ENCODE measurements at regions not wholly inside any gene's neighbourhood (a gene's known extent, or its start where the extent isn't known, plus 50 kb on each side); places are given as distances from the start of the nearest gene placed in this dataset.

GRCh38 chr18:57856557-57857280 lies 53.6 kb upstream of the ATP8B1 start:
- H3K4me3 ChIP-seq (replicated peaks; ENCODE audit: low read depth, low read length) = no peak overlapping the region
- no peak for DNase-seq (ENCODE audit: low read depth)
- TF ChIP-seq CTCF (IDR thresholded peaks at IDR 0.05; ENCODE audit: low read length, missing control alignments) = no peak

- TF ChIP-seq CTCF (IDR thresholded peaks at IDR 0.05; ENCODE audit: low read length, missing control alignments) = no peak
- no peak overlapping the region for H3K4me3 ChIP-seq (replicated peaks; ENCODE audit: low read depth, low read length)
- DNase-seq (ENCODE audit: low read depth) = no peak
Observed at GRCh38 chr18:57856128-57856527, 53.0 kb upstream of the ATP8B1 start.

- DNase-seq (ENCODE audit: low read depth) = no peak
- no peak overlapping the region for H3K4me3 ChIP-seq (replicated peaks; ENCODE audit: low read depth, low read length)
- no peak for TF ChIP-seq CTCF (IDR thresholded peaks at IDR 0.05; ENCODE audit: low read length, missing control alignments)
Observed at GRCh38 chr18:57855551-57855950, 52.4 kb upstream of the ATP8B1 start.

- no peak for TF ChIP-seq CTCF (IDR thresholded peaks at IDR 0.05; ENCODE audit: low read length, missing control alignments)
- DNase-seq (ENCODE audit: low read depth) = no peak
- no peak overlapping the region for H3K4me3 ChIP-seq (replicated peaks; ENCODE audit: low read depth, low read length)
Observed at GRCh38 chr18:57854726-57855125, 51.6 kb upstream of the ATP8B1 start.

- no peak for TF ChIP-seq CTCF (IDR thresholded peaks at IDR 0.05; ENCODE audit: low read length, missing control alignments)
- no peak for DNase-seq (ENCODE audit: low read depth)
- no peak overlapping the region for H3K4me3 ChIP-seq (replicated peaks; ENCODE audit: low read depth, low read length)
Observed at GRCh38 chr18:57853864-57854263, 50.7 kb upstream of the ATP8B1 start.

GRCh38 chr18:57853133-57853532 lies 50.0 kb upstream of the ATP8B1 start:
- TF ChIP-seq CTCF (IDR thresholded peaks at IDR 0.05; ENCODE audit: low read length, missing control alignments) = no peak
- DNase-seq (ENCODE audit: low read depth) = no peak
- H3K4me3 ChIP-seq (replicated peaks; ENCODE audit: low read depth, low read length) = no peak overlapping the region
